Ascending aorta (tissue), 2 donors: ENCODE measurements at regions not wholly inside any gene's neighbourhood (a gene's known extent, or its start where the extent isn't known, plus 50 kb on each side); places are given as distances from the start of the nearest gene placed in this dataset.

Source experiments
- DNase-seq, 2 donors: peaks; one replicate each; pipeline ENCODE4 v3.0.0-alpha.2; 2019; ENCODE audit warnings: low spot score in 2 of 2
- H3K27ac ChIP-seq, 2 donors: fragments of 200-600 bp; sonication (generic); one replicate each; pipeline ENCODE4 v1.5.1; 2016 to 2017; ENCODE audit warnings: mild to moderate bottlenecking in 1 of 2
- H3K27me3 ChIP-seq: fragments of 200-600 bp; sonication (generic); one replicate; pipeline ENCODE4 v1.5.1; 2017
- H3K36me3 ChIP-seq, 2 donors: fragments of 200-600 bp; sonication (generic); one replicate each; pipeline ENCODE4 v1.5.1; 2016
- H3K4me1 ChIP-seq, 2 donors: fragments of 200-600 bp; sonication (generic); one replicate each; pipeline ENCODE4 v1.5.1; 2016 to 2017; ENCODE audit warnings: mild to moderate bottlenecking in 1 of 2
- H3K4me3 ChIP-seq, 2 donors: fragments of 200-600 bp; sonication (generic); one replicate each; pipeline ENCODE4 v1.5.1; 2016 to 2017; ENCODE audit warnings: mild to moderate bottlenecking in 1 of 2
- H3K9me3 ChIP-seq, 2 donors: fragments of 200-600 bp; sonication (generic); one replicate each; pipeline ENCODE4 v1.5.1; 2016
- CTCF ChIP-seq, 3 experiments: fragments of 200-600 bp in 2 of 3; fragments of 450-650 bp in 1 of 3; sonication (generic) in 2 of 3; IDR thresholded peaks; one replicate each; pipeline ENCODE4 v1.5.1; 2016 to 2019; ENCODE audit warnings: antibody characterized with exemption in 3 of 3, mild to moderate bottlenecking in 1 of 3, moderate library complexity in 1 of 3
- intact Hi-C: fragments of 100-400 bp; cut with DNase I; formaldehyde crosslinking; loops from one replicate; pipeline ENCODE4 v1.15.1; 2023

- no peak overlapping the region for H3K27ac ChIP-seq
- TF ChIP-seq CTCF (IDR thresholded peaks at IDR 0.05) = no peak
- DNase-seq = no peak
- no peaks in the 10 kb centered on the region for H3K4me1 ChIP-seq
- intact Hi-C loops = no loop called here
- no peaks in the 10 kb centered on the region for H3K9me3 ChIP-seq
- no peaks in the 10 kb centered on the region for H3K36me3 ChIP-seq
- H3K4me3 ChIP-seq = no peak overlapping the region
- no peaks in the 10 kb centered on the region for H3K27me3 ChIP-seq
Observed at GRCh38 chr4:130359542-130359941, 1263.6 kb downstream of the C4orf33 start.

- TF ChIP-seq CTCF (IDR thresholded peaks at IDR 0.05) = no peak
- no peaks in the 10 kb centered on the region for H3K36me3 ChIP-seq
- H3K4me3 ChIP-seq = no peak overlapping the region
- no peaks in the 10 kb centered on the region for H3K4me1 ChIP-seq
- no peaks in the 10 kb centered on the region for H3K9me3 ChIP-seq
- H3K27me3 ChIP-seq = no peaks in the 10 kb centered on the region
- no peak overlapping the region for H3K27ac ChIP-seq
- intact Hi-C loops = no loop called here
- no peak for DNase-seq
Observed at GRCh38 chr4:130361616-130362015, 1265.7 kb downstream of the C4orf33 start.

DNA sequence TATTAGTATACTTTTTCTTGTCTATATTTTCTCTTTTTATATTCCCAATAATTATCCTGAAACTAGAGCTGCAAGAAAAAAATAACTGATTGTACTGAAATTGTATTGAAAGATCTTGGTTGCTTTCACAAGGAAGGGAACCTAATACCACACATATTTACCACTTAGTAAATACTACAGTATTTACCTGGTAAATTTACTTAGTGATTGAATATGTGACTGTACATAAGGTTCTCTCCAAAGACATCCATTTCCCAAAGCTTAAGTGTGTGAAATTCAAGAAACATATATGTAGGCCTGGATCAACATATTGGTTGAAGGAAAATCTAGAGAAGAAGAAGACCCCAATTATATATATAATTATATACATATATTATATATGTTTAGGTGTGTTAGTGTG is 1272.7 kb downstream of the C4orf33 start:
- Histone ChIP-seq H3K4me3 (no peak overlapping the region), H3K27me3 (no peaks in the 10 kb centered on the region), H3K36me3 (no peaks in the 10 kb centered on the region), H3K4me1 (no peaks in the 10 kb centered on the region), H3K9me3 (no peaks in the 10 kb centered on the region), H3K27ac (no peak overlapping the region)
- intact Hi-C loops = no loop called here
- no peak for DNase-seq
- TF ChIP-seq CTCF (IDR thresholded peaks at IDR 0.05) = no peak

DNA sequence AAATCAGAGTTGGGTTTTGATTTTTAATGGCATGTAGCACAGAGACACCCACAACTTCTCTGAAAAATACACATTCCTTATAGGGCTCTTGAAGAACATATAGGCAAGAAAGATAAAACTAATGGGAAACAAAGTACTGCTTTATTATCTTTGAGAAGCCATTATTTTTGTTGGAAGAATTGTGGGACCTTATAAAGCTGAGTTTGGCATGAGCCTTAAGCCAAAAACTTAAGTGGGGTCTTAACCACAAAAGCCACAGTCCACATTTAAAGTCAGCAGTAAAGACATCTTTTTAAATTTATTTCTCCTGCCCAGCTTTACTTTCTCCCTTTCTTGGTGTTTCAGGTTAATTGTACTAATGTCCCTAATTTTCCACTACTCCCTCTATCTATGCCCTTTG is 1297.3 kb downstream of the C4orf33 start:
- H3K27me3 ChIP-seq = no peaks in the 10 kb centered on the region
- no peak overlapping the region for H3K27ac ChIP-seq
- no peaks in the 10 kb centered on the region for H3K4me1 ChIP-seq
- intact Hi-C loops = no loop called here
- no peak overlapping the region for H3K4me3 ChIP-seq
- DNase-seq = no peak
- H3K36me3 ChIP-seq = no peaks in the 10 kb centered on the region
- no peak for TF ChIP-seq CTCF (IDR thresholded peaks at IDR 0.05)
- H3K9me3 ChIP-seq = no peaks in the 10 kb centered on the region

- Histone ChIP-seq H3K27ac (no peak overlapping the region), H3K4me3 (no peak overlapping the region), H3K4me1 (no peaks in the 10 kb centered on the region), H3K36me3 (no peaks in the 10 kb centered on the region), H3K9me3 (no peaks in the 10 kb centered on the region), H3K27me3 (no peaks in the 10 kb centered on the region)
- intact Hi-C loops = no loop called here
- TF ChIP-seq CTCF (IDR thresholded peaks at IDR 0.05) = no peak
- no peak for DNase-seq
Observed at GRCh38 chr4:130393642-130394041, 1297.7 kb downstream of the C4orf33 start.

- Histone ChIP-seq H3K27me3 (no peaks in the 10 kb centered on the region), H3K36me3 (no peaks in the 10 kb centered on the region), H3K4me1 (no peaks in the 10 kb centered on the region), H3K9me3 (no peaks in the 10 kb centered on the region), H3K27ac (no peak overlapping the region), H3K4me3 (no peak overlapping the region)
- intact Hi-C loops = no loop called here
- no peak for TF ChIP-seq CTCF (IDR thresholded peaks at IDR 0.05)
- no peak for DNase-seq
Observed at GRCh38 chr4:130395871-130396270, 1299.9 kb downstream of the C4orf33 start.
